ENCODE measurements at regions not wholly inside any gene's neighbourhood (a gene's known extent, or its start where the extent isn't known, plus 50 kb on each side); places are given as distances from the start of the nearest gene placed in this dataset.
"Not testable (repeated sequence)": the region's sequence is repeated elsewhere in the genome, so short reads cannot be mapped to it uniquely, and the experiment has no call there.

DNA sequence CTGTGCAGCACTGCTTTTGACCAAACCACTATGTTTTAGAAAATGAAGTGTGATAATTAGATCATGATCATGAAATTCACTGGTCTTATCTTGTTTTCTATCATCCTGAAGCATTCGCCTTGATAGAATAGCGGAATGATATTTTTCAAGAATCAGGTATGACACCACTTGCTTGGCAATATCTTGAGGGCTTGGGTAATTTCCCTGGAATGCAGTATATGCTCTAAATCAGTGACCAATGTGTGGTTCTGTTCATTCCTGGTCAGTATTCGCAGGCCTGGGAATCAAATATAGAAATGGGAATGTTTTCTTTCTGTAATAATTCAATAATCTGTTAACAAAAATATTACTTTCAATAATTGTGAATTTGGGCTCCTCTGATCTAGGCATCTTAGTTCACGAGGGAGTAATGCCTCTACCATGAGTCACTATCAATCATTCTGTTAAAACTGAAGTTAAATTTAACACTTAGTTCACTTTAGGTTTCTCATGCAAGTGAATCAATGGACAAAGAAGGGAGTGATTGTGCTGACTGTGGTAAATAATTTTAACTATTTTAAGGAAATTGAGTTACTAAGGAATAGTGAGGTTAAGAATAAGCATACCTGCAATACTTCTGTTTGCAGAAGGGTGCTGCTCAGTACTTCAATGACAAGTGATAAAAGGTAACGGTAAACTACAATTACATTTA, 137.9 kb downstream of the PCDH20 start:
- no peak overlapping the region for H3K4me3 ChIP-seq (ENCODE audit: low read depth, low read length)
- no peak for DNase-seq (ENCODE audit: low read depth)
- TF ChIP-seq CTCF (IDR thresholded peaks at IDR 0.05; ENCODE audit: insufficient read depth, low read length), result no peak

DNA sequence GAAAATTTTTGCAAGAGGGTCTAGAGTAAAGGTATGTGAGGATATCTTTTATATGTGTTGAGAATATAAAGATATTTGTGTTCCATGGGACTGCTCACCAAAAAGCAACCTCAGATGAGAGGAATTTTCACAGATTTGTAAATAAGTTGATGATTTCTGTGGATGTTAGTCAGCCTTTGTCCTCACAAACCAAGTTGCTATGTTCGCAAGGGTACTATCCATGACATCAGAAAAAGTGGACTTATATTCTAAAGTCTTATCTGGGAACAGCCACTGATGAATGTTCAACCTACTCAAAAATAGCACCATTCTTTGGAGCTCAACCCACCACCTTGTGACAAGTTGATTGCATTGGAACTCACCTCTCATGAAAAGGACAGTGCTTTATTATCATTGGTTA, 138.6 kb downstream of the PCDH20 start:
- DNase-seq (ENCODE audit: low read depth), result no peak
- no peak overlapping the region for H3K4me3 ChIP-seq (ENCODE audit: low read depth, low read length)
- TF ChIP-seq CTCF (IDR thresholded peaks at IDR 0.05; ENCODE audit: insufficient read depth, low read length), result no peak

DNA sequence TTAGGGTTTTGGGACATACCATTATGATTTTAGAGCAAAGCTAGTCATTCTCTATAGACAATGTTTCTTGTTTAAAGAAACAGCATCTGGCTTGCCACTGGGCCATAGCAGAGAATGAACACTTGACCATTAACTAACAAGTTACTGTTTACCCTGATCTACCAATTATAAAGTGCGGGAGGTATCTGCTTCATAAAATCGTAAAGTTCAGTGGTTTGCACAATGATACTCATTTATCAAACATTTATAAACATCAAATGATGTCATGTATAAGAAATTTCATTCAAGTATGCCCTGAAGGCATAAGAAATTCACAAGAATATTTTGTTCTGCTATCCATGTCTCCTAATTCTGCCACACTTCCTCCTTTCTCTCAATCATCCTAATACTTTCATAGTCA, 139.2 kb downstream of the PCDH20 start:
- no peak for DNase-seq (ENCODE audit: low read depth)
- H3K4me3 ChIP-seq (ENCODE audit: low read depth, low read length), result no peak overlapping the region
- no peak for TF ChIP-seq CTCF (IDR thresholded peaks at IDR 0.05; ENCODE audit: insufficient read depth, low read length)

GRCh38 chr13:61275736-61276135, 139.9 kb downstream of the PCDH20 start:
- no peak for DNase-seq (ENCODE audit: low read depth)
- no peak overlapping the region for H3K4me3 ChIP-seq (ENCODE audit: low read depth, low read length)
- no peak for TF ChIP-seq CTCF (IDR thresholded peaks at IDR 0.05; ENCODE audit: insufficient read depth, low read length)

DNA sequence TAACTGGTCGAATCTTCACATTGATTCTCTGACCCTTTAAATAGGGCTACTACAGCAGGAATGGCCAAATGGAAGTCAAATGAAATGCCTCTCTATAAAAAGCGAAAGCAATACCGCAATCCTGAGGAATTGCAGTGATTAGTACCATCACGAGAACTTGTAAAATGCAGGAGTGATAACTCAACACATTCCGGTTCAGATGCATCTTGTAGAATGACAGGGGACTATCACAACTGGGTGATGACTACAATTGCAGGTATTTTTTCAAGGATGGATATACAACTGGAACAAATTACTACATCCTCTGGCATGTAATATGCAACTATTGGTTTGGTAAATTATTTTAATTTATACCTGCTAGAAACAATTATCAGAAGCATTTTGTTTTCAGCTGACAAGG, 140.4 kb downstream of the PCDH20 start:
- no peak overlapping the region for H3K4me3 ChIP-seq (ENCODE audit: low read depth, low read length)
- TF ChIP-seq CTCF (IDR thresholded peaks at IDR 0.05; ENCODE audit: insufficient read depth, low read length), result no peak
- DNase-seq (ENCODE audit: low read depth), result no peak

GRCh38 chr13:61266896-61267295, 148.8 kb downstream of the PCDH20 start:
- not testable (repeated sequence) for DNase-seq (ENCODE audit: low read depth); H3K4me3 ChIP-seq (ENCODE audit: low read depth, low read length)

DNA sequence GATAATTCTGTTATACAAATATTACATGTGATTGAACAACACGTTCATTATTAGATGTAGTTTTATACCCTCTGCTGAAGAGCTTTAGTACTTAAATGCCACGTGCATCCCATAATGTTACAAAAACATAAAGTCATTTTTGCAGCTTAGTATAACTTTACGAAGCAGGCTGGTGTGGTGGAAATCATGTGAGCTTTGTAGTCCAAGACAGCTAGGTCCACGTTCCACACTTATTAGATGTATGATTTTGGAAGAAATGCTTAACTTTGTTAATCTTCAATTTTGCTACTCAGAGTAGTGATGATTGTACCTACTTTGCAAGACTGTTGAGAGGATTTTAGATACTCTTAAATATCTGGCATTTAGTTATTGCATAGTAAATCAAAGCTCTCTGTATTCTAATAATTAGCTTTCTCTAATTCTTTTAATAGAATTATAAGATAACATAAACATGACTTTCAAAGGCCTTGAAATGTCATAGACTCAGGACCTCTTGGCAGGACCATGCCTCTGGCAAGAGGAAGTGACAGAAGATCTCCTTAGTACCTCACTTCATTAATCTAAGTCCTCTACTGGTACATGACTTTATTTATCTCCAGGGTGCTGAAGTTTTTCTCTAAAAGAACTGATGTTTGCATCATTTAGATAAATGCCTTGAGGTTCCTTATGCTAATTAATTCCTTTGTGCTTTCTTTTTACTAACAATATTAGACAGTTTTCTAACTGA, 153.7 kb downstream of the PCDH20 start:
- no peak overlapping the region for H3K4me3 ChIP-seq (ENCODE audit: low read depth, low read length)
- TF ChIP-seq CTCF (IDR thresholded peaks at IDR 0.05; ENCODE audit: insufficient read depth, low read length), result no peak
- DNase-seq (ENCODE audit: low read depth), result no peak

Measured in fibroblast of the aortic adventitia (primary cell).